PC-9 (cell line): ENCODE measurements at regions not wholly inside any gene's neighbourhood (a gene's known extent, or its start where the extent isn't known, plus 50 kb on each side); places are given as distances from the start of the nearest gene placed in this dataset.

Experiments used
- BruUV-seq: library from RNA; stranded (reverse); fragments of 400-500 nt; replicated peaks from 2 replicates; lab custom pipeline; 2021; lab: Mats Ljungman, UMichigan
- CTCF ChIA-PET: fragments of 300-600 bp; sonication (Branson Sonifier 250); formaldehyde crosslinking; loops from one replicate; lab custom pipeline; 2022; ENCODE audit warnings: antibody characterized with exemption; lab: Charles Lee
- POLR2A ChIA-PET: fragments of 300-600 bp; sonication (Branson Sonifier 250); formaldehyde crosslinking; loops from one replicate; lab custom pipeline; 2022; ENCODE audit warnings: antibody characterized with exemption; ENCODE audit not compliant: unreplicated experiment; lab: Charles Lee
- DNase-seq, 2 experiments: peaks; one replicate each; pipeline versions ENCODE4 v3.0.0 to v3.0.0-alpha.2; 2015 to 2022; ENCODE audit warnings: mixed read lengths in 1 of 2
- H2AFZ ChIP-seq: fragments of 200-600 bp; sonication (generic); 2 replicates; pipeline ENCODE4 v1.8.1; 2017; ENCODE audit warnings: antibody characterized with exemption
- H3F3A ChIP-seq: fragments of 200-600 bp; sonication (generic); 2 replicates; pipeline ENCODE4 v1.8.1; 2017; ENCODE audit warnings: antibody characterized with exemption, mild to moderate bottlenecking, low read depth; ENCODE audit not compliant: insufficient read depth
- H3K27ac ChIP-seq: fragments of 200-600 bp; sonication (generic); 2 replicates; pipeline ENCODE4 v1.6.1; 2016; ENCODE audit warnings: mixed run types
- H3K27me3 ChIP-seq: fragments of 200-600 bp; sonication (generic); 2 replicates; pipeline ENCODE4 v1.6.1; 2016; ENCODE audit warnings: low read depth, mixed run types; ENCODE audit not compliant: insufficient read depth
- H3K36me3 ChIP-seq: fragments of 200-600 bp; sonication (generic); 2 replicates; pipeline ENCODE4 v1.6.1; 2016; ENCODE audit warnings: low read depth, mixed run types
- H3K4me1 ChIP-seq: fragments of 200-600 bp; sonication (generic); replicated peaks from 2 replicates; pipeline ENCODE4 v1.6.1; 2016; ENCODE audit warnings: mixed run types; ENCODE audit not compliant: insufficient read depth
- H3K4me2 ChIP-seq: fragments of 200-600 bp; sonication (generic); 2 replicates; pipeline ENCODE4 v1.6.1; 2017; ENCODE audit warnings: mixed run types
- H3K4me3 ChIP-seq: fragments of 200-600 bp; sonication (generic); 2 replicates; pipeline ENCODE4 v1.6.1; 2016; ENCODE audit warnings: mixed run types
- H3K79me2 ChIP-seq: fragments of 200-600 bp; sonication (generic); 2 replicates; pipeline ENCODE4 v1.6.1; 2017; ENCODE audit warnings: low read depth, mixed run types
- H3K9me2 ChIP-seq: fragments of 200-600 bp; sonication (generic); 2 replicates; pipeline ENCODE4 v1.8.1; 2017; ENCODE audit warnings: mild to moderate bottlenecking; ENCODE audit not compliant: insufficient read depth
- H3K9me3 ChIP-seq: fragments of 200-600 bp; sonication (generic); 2 replicates; pipeline ENCODE4 v1.8.1; 2016; ENCODE audit warnings: low read depth; ENCODE audit not compliant: insufficient read depth
- H4K20me1 ChIP-seq: fragments of 200-600 bp; sonication (generic); 2 replicates; pipeline ENCODE4 v1.8.1; 2017; ENCODE audit not compliant: insufficient read depth
- CTCF ChIP-seq: fragments of 200-600 bp; sonication (generic); conservative IDR thresholded peaks from 2 replicates; pipeline ENCODE4 v1.6.1; 2017; ENCODE audit warnings: mixed run types, antibody characterized with exemption, mild to moderate bottlenecking, moderate library complexity
- EZH2 ChIP-seq: fragments of 200-600 bp; sonication (generic); IDR thresholded peaks from 2 replicates; pipeline ENCODE4 v1.8.0; 2017; ENCODE audit warnings: antibody characterized with exemption, low read depth
- intact Hi-C: fragments of 100-400 bp; cut with micrococcal nuclease; formaldehyde crosslinking; loops from one replicate; pipeline ENCODE4 v1.10.0; 2022; ENCODE audit not compliant: unreplicated experiment

GRCh38 chr7:46725136-46725535, 804.1 kb upstream of the IGFBP3 start:
- CTCF ChIA-PET = no interaction called here
- Histone ChIP-seq H3K9me3 (no peaks in the 10 kb centered on the region), H3K4me3 (no peak overlapping the region), H3K36me3 (no peaks in the 10 kb centered on the region), H3K79me2 (no peaks in the 10 kb centered on the region), H3K27ac (no peak overlapping the region), H3K4me2 (no peak overlapping the region), H3F3A (no peaks in the 10 kb centered on the region), H3K4me1 (no peaks in the 10 kb centered on the region), H3K27me3 (no peaks in the 10 kb centered on the region), H4K20me1 (no peaks in the 10 kb centered on the region), H3K9me2 (no peaks in the 10 kb centered on the region), H2AFZ (no peak overlapping the region; the same call in 1 of the 2 replicates)
- POLR2A ChIA-PET = no interaction called here
- no peak for DNase-seq
- BruUV-seq = no TSS peak
- intact Hi-C loops = no loop called here
- TF ChIP-seq CTCF = no peak
- TF ChIP-seq EZH2 = no peak

- BruUV-seq = no TSS peak
- Histone ChIP-seq H3K79me2 (no peaks in the 10 kb centered on the region), H3K4me3 (no peak overlapping the region), H3K4me1 (no peaks in the 10 kb centered on the region), H3K4me2 (no peak overlapping the region), H3F3A (no peaks in the 10 kb centered on the region), H3K9me3 (no peaks in the 10 kb centered on the region), H3K36me3 (no peaks in the 10 kb centered on the region), H4K20me1 (no peaks in the 10 kb centered on the region), H2AFZ (no peak overlapping the region), H3K27ac (no peak overlapping the region), H3K9me2 (no peaks in the 10 kb centered on the region), H3K27me3 (no peaks in the 10 kb centered on the region)
- TF ChIP-seq EZH2 (no peak), CTCF (no peak)
- ChIA-PET POLR2A (no interaction called here), CTCF (no interaction called here)
- intact Hi-C loops = no loop called here
- DNase-seq = no peak
These were observed 802.7 kb upstream of the IGFBP3 start for GRCh38 chr7:46723742-46724141.

- Histone ChIP-seq H3K9me2 (no peaks in the 10 kb centered on the region), H3K36me3 (no peaks in the 10 kb centered on the region), H2AFZ (no peak overlapping the region), H3K27ac (no peak overlapping the region), H3K9me3 (no peaks in the 10 kb centered on the region), H3K4me1 (no peaks in the 10 kb centered on the region), H3K79me2 (no peaks in the 10 kb centered on the region), H3K4me3 (no peak overlapping the region), H4K20me1 (no peaks in the 10 kb centered on the region), H3K4me2 (no peak overlapping the region), H3K27me3 (no peaks in the 10 kb centered on the region), H3F3A (no peaks in the 10 kb centered on the region)
- CTCF ChIA-PET = no interaction called here
- intact Hi-C loops = no loop called here
- no TSS peak for BruUV-seq
- POLR2A ChIA-PET = no interaction called here
- TF ChIP-seq EZH2 (no peak), CTCF (no peak)
- no peak for DNase-seq
These were observed 801.9 kb upstream of the IGFBP3 start for GRCh38 chr7:46723003-46723402.
